ENCODE measurements at regions not wholly inside any gene's neighbourhood (a gene's known extent, or its start where the extent isn't known, plus 50 kb on each side); places are given as distances from the start of the nearest gene placed in this dataset.

- TF ChIP-seq CTCF (IDR thresholded peaks at IDR 0.05) (no peak), POLR2A (IDR thresholded peaks at IDR 0.05) (no peak)
These were observed 71.4 kb upstream of the CPEB4 start for GRCh38 chr5:173816728-173817127.

All from heart left ventricle (tissue), 13 donors.